ENCODE measurements at regions not wholly inside any gene's neighbourhood (a gene's known extent, or its start where the extent isn't known, plus 50 kb on each side); places are given as distances from the start of the nearest gene placed in this dataset.
"Not testable (repeated sequence)": the region's sequence is repeated elsewhere in the genome, so short reads cannot be mapped to it uniquely, and the experiment has no call there.

DNA sequence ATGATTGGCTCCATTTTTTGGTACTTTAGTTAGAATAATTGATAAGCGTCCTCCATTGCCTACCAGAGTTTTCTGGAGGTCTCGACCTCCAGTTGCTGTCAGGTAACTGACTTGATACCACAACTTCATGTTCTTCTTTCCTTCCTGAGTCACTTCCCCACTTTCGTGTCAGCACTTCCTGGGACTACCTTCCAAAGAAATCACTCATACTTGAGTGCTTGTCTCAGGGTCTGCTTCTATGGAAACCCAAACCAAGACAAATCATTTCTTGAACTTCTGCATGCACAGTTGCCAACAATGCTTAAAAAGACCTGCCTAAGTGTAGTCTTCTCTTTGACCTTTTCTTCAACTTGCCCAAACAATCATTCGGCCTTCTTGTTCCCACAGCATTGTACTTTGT, 210.3 kb upstream of the ETAA1 start (continued):
- TF ChIP-seq POLR2AphosphoS5 (IDR thresholded peaks at IDR 0.05; ENCODE audit: low read length) (no peak), NRF1 (conservative IDR thresholded peaks at IDR 0.05; ENCODE audit: low read depth, low read length) (no peak), IRF4 (IDR thresholded peaks at IDR 0.05; ENCODE audit: low read depth, low read length) (no peak), TCF3 (IDR thresholded peaks at IDR 0.05; ENCODE audit: borderline replicate concordance, insufficient read depth, low read depth, low read length) (no peak), BCL11A (IDR thresholded peaks at IDR 0.05; ENCODE audit: low read depth, low read length) (no peak), SMC3 (IDR thresholded peaks at IDR 0.05; ENCODE audit: borderline replicate concordance, low read length) (no peak), POLR2AphosphoS2 (IDR thresholded peaks at IDR 0.05; ENCODE audit: low read depth, low read length) (no peak), BHLHE40 (IDR thresholded peaks at IDR 0.05; ENCODE audit: borderline replicate concordance in 1 of 2, low read depth in 2 of 2, low read length in 1 of 2) (no peak)

GRCh38 chr2:67195327-67195726, 201.8 kb upstream of the ETAA1 start:
- POLR2A ChIA-PET; H3K36me3 ChIP-seq (ENCODE audit: control insufficient read depth in 2 of 2, insufficient read depth in 2 of 2, low read length in 1 of 2); FAIRE-seq; H3K4me2 ChIP-seq (ENCODE audit: control insufficient read depth, insufficient read depth); H3K4me3 ChIP-seq; ATAC-seq; intact Hi-C loops (cut with micrococcal nuclease; ENCODE audit: unreplicated experiment); H4K20me1 ChIP-seq (ENCODE audit: control insufficient read depth, insufficient read depth); H3K27ac ChIP-seq (ENCODE audit: control insufficient read depth, insufficient read depth); H3K9me3 ChIP-seq (replicated peaks; ENCODE audit: control insufficient read depth, insufficient read depth, low read length); H3K79me2 ChIP-seq (ENCODE audit: control insufficient read depth, insufficient read depth, low read length); H3K4me1 ChIP-seq (ENCODE audit: control insufficient read depth, insufficient read depth, low read length); H3K27me3 ChIP-seq (replicated peaks in 1 of 2; ENCODE audit: control insufficient read depth in 2 of 2, insufficient read depth in 2 of 2, low read length in 1 of 2); DNase-seq (ENCODE audit: low read depth, low spot score); in situ Hi-C loops (cut with MboI); CTCF ChIA-PET; H2AFZ ChIP-seq (ENCODE audit: control insufficient read depth, low read depth, low read length); SMC1A ChIA-PET (ENCODE audit: uncharacterized antibody, unreplicated experiment); H3K9ac ChIP-seq (ENCODE audit: control insufficient read depth, insufficient read depth, low read length); BruUV-seq (replicated peaks); RAD21 ChIA-PET (ENCODE audit: unreplicated experiment): not testable (repeated sequence)
- WGBS (ENCODE audit: insufficient coverage, insufficient replicate concordance, low lambda C conversion rate, missing lambda C conversion rate), result 22% methylated on average over 8 of the region's 8 CpGs

GRCh38 chr2:67201521-67201920, 195.6 kb upstream of the ETAA1 start:
- RAD21 ChIA-PET (ENCODE audit: unreplicated experiment), result no interaction called here
- ATAC-seq, result no peak
- Histone ChIP-seq H3K36me3 (ENCODE audit: control insufficient read depth in 2 of 2, insufficient read depth in 2 of 2, low read length in 1 of 2) (no peaks in the 10 kb centered on the region), H2AFZ (ENCODE audit: control insufficient read depth, low read depth, low read length) (no peak overlapping the region), H3K4me1 (ENCODE audit: control insufficient read depth, insufficient read depth, low read length) (no peaks in the 10 kb centered on the region), H3K27ac (ENCODE audit: control insufficient read depth, insufficient read depth) (no peak overlapping the region), H3K9ac (ENCODE audit: control insufficient read depth, insufficient read depth, low read length) (no peak overlapping the region), H3K4me3 (no peak overlapping the region), H4K20me1 (ENCODE audit: control insufficient read depth, insufficient read depth) (no peaks in the 10 kb centered on the region), H3K9me3 (replicated peaks; ENCODE audit: control insufficient read depth, insufficient read depth, low read length) (no peaks in the 10 kb centered on the region), H3K27me3 (replicated peaks in 1 of 2; ENCODE audit: control insufficient read depth in 2 of 2, insufficient read depth in 2 of 2, low read length in 1 of 2) (no peaks in the 10 kb centered on the region), H3K4me2 (ENCODE audit: control insufficient read depth, insufficient read depth) (no peak overlapping the region), H3K79me2 (ENCODE audit: control insufficient read depth, insufficient read depth, low read length) (no peaks in the 10 kb centered on the region)
- 12% methylated on average over 3 of the region's 3 CpGs for WGBS (ENCODE audit: insufficient coverage, insufficient replicate concordance, low lambda C conversion rate, missing lambda C conversion rate)
- no TSS peak for BruUV-seq (replicated peaks)
- TF ChIP-seq, protein P1, sequence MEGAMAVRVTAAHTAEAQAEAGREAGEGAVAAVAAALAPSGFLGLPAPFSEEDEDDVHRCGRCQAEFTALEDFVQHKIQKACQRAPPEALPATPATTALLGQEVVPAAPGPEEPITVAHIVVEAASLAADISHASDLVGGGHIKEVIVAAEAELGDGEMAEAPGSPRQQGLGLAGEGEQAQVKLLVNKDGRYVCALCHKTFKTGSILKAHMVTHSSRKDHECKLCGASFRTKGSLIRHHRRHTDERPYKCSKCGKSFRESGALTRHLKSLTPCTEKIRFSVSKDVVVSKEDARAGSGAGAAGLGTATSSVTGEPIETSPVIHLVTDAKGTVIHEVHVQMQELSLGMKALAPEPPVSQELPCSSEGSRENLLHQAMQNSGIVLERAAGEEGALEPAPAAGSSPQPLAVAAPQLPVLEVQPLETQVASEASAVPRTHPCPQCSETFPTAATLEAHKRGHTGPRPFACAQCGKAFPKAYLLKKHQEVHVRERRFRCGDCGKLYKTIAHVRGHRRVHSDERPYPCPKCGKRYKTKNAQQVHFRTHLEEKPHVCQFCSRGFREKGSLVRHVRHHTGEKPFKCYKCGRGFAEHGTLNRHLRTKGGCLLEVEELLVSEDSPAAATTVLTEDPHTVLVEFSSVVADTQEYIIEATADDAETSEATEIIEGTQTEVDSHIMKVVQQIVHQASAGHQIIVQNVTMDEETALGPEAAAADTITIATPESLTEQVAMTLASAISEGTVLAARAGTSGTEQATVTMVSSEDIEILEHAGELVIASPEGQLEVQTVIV (IDR thresholded peaks at IDR 0.05; ENCODE audit: borderline replicate concordance, partially characterized antibody), result no peak
- TF ChIP-seq POLR2AphosphoS2 (IDR thresholded peaks at IDR 0.05; ENCODE audit: low read depth, low read length) (no peak), ESRRA (IDR thresholded peaks at IDR 0.05; ENCODE audit: low read length) (no peak), ZSCAN29 (IDR thresholded peaks at IDR 0.05) (no peak), POLR2AphosphoS5 (IDR thresholded peaks at IDR 0.05; ENCODE audit: low read length) (no peak), ZNF622 (IDR thresholded peaks at IDR 0.05) (no peak), NBN (IDR thresholded peaks at IDR 0.05) (no peak), RAD51 (IDR thresholded peaks at IDR 0.05) (no peak), SIX5 (IDR thresholded peaks at IDR 0.05; ENCODE audit: low read depth, low read length, severe bottlenecking) (no peak)
- POLR2A ChIA-PET, result no interaction called here
- intact Hi-C loops (cut with micrococcal nuclease; ENCODE audit: unreplicated experiment), result no loop called here
- CTCF ChIA-PET, result no interaction called here
- SMC1A ChIA-PET (ENCODE audit: uncharacterized antibody, unreplicated experiment), result interaction anchor here (1.1 kb wide), 1 partner anchor 274 kb away, joined by 3 read pairs; no protein-coding TSS in a partner anchor
- in situ Hi-C loops (cut with MboI), result no loop called here
- FAIRE-seq, result no peak
- no peak for DNase-seq (ENCODE audit: low read depth, low spot score)

Data from GM12878 (cell line).